Upper lobe of left lung (tissue), 6 donors: ENCODE measurements at regions not wholly inside any gene's neighbourhood (a gene's known extent, or its start where the extent isn't known, plus 50 kb on each side); places are given as distances from the start of the nearest gene placed in this dataset.

Experiments used
- ATAC-seq, 2 donors: fragments of 200-7000 bp; cut with Tn5 transposase; one replicate each; pipeline ENCODE4 v1.9.1; 2022; ENCODE audit warnings: mild to moderate bottlenecking in 2 of 2, moderate library complexity in 2 of 2; ENCODE audit not compliant: low FRiP score in 2 of 2
- DNase-seq, 2 donors: peaks; one replicate each; pipeline ENCODE4 v3.0.0-alpha.2; 2019 to 2020
- H3K27ac ChIP-seq, 4 donors: fragments of 200-600 bp; sonication (generic); one replicate each; pipeline ENCODE4 v1.5.1; 2016 to 2019
- H3K27me3 ChIP-seq, 4 donors: fragments of 200-600 bp; sonication (generic); one replicate each; pipeline ENCODE4 v1.5.1; 2017 to 2019
- H3K36me3 ChIP-seq, 4 donors: fragments of 200-600 bp; sonication (generic); one replicate each; pipeline ENCODE4 v1.5.1; 2016 to 2019
- H3K4me1 ChIP-seq, 4 donors: fragments of 200-600 bp; sonication (generic); one replicate each; pipeline ENCODE4 v1.5.1; 2018 to 2019
- H3K4me3 ChIP-seq, 4 donors: fragments of 200-600 bp; sonication (generic); one replicate each; pipeline ENCODE4 v1.5.1; 2017 to 2019; ENCODE audit warnings: mild to moderate bottlenecking in 2 of 4, moderate library complexity in 1 of 4
- H3K9me3 ChIP-seq, 4 donors: fragments of 200-600 bp; sonication (generic); one replicate each; pipeline ENCODE4 v1.5.1; 2018 to 2019
- CTCF ChIP-seq, 6 experiments: fragments of 450-650 bp in 4 of 6; fragments of 200-600 bp in 2 of 6; sonication (generic) in 2 of 6; IDR thresholded peaks; one replicate each; pipeline ENCODE4 v1.5.1; 2016 to 2019; ENCODE audit warnings: antibody characterized with exemption in 6 of 6
- EP300 ChIP-seq, 4 donors: sonication (generic); formaldehyde crosslinking; IDR thresholded peaks; one replicate each; pipeline ENCODE4 v1.5.1; 2017; ENCODE audit warnings: antibody characterized with exemption in 4 of 4, control low read depth in 2 of 4
- POLR2A ChIP-seq, 4 donors: fragments of 450-650 bp; IDR thresholded peaks; one replicate each; pipeline ENCODE4 v1.5.1; 2016 to 2017; ENCODE audit warnings: antibody characterized with exemption in 4 of 4, mild to moderate bottlenecking in 2 of 4
- POLR2AphosphoS5 ChIP-seq, 2 donors: sonication (generic); formaldehyde crosslinking; IDR thresholded peaks; one replicate each; pipeline ENCODE4 v1.5.1; 2017; ENCODE audit warnings: antibody characterized with exemption in 2 of 2
- WGBS, 2 donors: methylation state at CpG; one replicate each; pipeline ENCODE4 v1.1.5; 2017 to 2018; 5-methylcytosine and 5-hydroxymethylcytosine counted together
- donor health status: DM: no; HTN: no; CAD: no; lungs with moderate emphysema.
- donor health status: DM: no; HTN: yes; CAD: no; lungs with severe emphysema.

- Histone ChIP-seq H3K4me1 (no peaks in the 10 kb centered on the region), H3K27ac (no peak overlapping the region), H3K36me3 (no peaks in the 10 kb centered on the region), H3K27me3 (no peaks in the 10 kb centered on the region), H3K9me3 (no peaks in the 10 kb centered on the region), H3K4me3 (no peak overlapping the region)
- DNase-seq, result no peak
- no peak for ATAC-seq
- WGBS, 2 donors, result 92 to 94% methylated on average over 8 to 9 of the region's 9 CpGs
- TF ChIP-seq EP300 (IDR thresholded peaks at IDR 0.05) (no peak), POLR2AphosphoS5 (IDR thresholded peaks at IDR 0.05) (no peak), CTCF (IDR thresholded peaks at IDR 0.05) (no peak), POLR2A (IDR thresholded peaks at IDR 0.05) (no peak)
Observed at GRCh38 chr12:94733727-94734126, 83.4 kb upstream of the TMCC3 start.

GRCh38 chr12:94732367-94732990 lies 82.1 kb upstream of the TMCC3 start:
- Histone ChIP-seq H3K27me3 (no peaks in the 10 kb centered on the region), H3K9me3 (no peaks in the 10 kb centered on the region), H3K4me1 (no peaks in the 10 kb centered on the region), H3K27ac (no peak overlapping the region), H3K36me3 (no peaks in the 10 kb centered on the region), H3K4me3 (no peak overlapping the region)
- DNase-seq (no peak), ATAC-seq (no peak)
- TF ChIP-seq POLR2AphosphoS5 (IDR thresholded peaks at IDR 0.05) (no peak), EP300 (IDR thresholded peaks at IDR 0.05) (no peak), POLR2A (IDR thresholded peaks at IDR 0.05) (no peak), CTCF (IDR thresholded peaks at IDR 0.05) (no peak)
- WGBS, 2 donors, result 60 to 62% methylated on average over 13 of the region's 13 CpGs

- H3K4me1 ChIP-seq, result no peaks in the 10 kb centered on the region
- H3K27ac ChIP-seq, result no peak overlapping the region
- no peaks in the 10 kb centered on the region for H3K36me3 ChIP-seq
- ATAC-seq (no peak), DNase-seq (no peak)
- 84 to 89% methylated on average over 10 of the region's 10 CpGs for WGBS, 2 donors
- H3K4me3 ChIP-seq, result no peak overlapping the region
- H3K27me3 ChIP-seq, result no peaks in the 10 kb centered on the region
- TF ChIP-seq CTCF (IDR thresholded peaks at IDR 0.05), result no peak
- TF ChIP-seq POLR2A (IDR thresholded peaks at IDR 0.05), result no peak
- no peak for TF ChIP-seq EP300 (IDR thresholded peaks at IDR 0.05)
- no peak for TF ChIP-seq POLR2AphosphoS5 (IDR thresholded peaks at IDR 0.05)
- no peaks in the 10 kb centered on the region for H3K9me3 ChIP-seq
Observed at GRCh38 chr12:94731733-94732360, 81.5 kb upstream of the TMCC3 start.

GRCh38 chr12:94730847-94731246 lies 80.5 kb upstream of the TMCC3 start:
- H3K36me3 ChIP-seq, result no peaks in the 10 kb centered on the region
- no peak overlapping the region for H3K4me3 ChIP-seq
- DNase-seq (no peak), ATAC-seq (no peak)
- H3K9me3 ChIP-seq, result no peaks in the 10 kb centered on the region
- no peaks in the 10 kb centered on the region for H3K27me3 ChIP-seq
- 86 to 88% methylated on average over 4 of the region's 4 CpGs for WGBS, 2 donors
- no peak overlapping the region for H3K27ac ChIP-seq
- no peaks in the 10 kb centered on the region for H3K4me1 ChIP-seq
- TF ChIP-seq EP300 (IDR thresholded peaks at IDR 0.05) (no peak), POLR2AphosphoS5 (IDR thresholded peaks at IDR 0.05) (no peak), POLR2A (IDR thresholded peaks at IDR 0.05) (no peak), CTCF (IDR thresholded peaks at IDR 0.05) (no peak)
